Duodenal mucosa (tissue), 2 donors: ENCODE measurements at regions not wholly inside any gene's neighbourhood (a gene's known extent, or its start where the extent isn't known, plus 50 kb on each side); places are given as distances from the start of the nearest gene placed in this dataset.

Experiments
- H3K27ac ChIP-seq: one replicate; pipeline ENCODE4 v1.7.0; 2013; ENCODE audit warnings: low read depth, low read length
- H3K27me3 ChIP-seq, 2 donors: one replicate each; pipeline ENCODE4 v1.7.0; 2013; ENCODE audit warnings: low read length in 2 of 2, control low read depth in 1 of 2; ENCODE audit not compliant: insufficient read depth in 2 of 2, control insufficient read depth in 1 of 2
- H3K36me3 ChIP-seq, 2 donors: one replicate each; pipeline ENCODE4 v1.7.0; 2013; ENCODE audit warnings: low read length in 2 of 2, control low read depth in 1 of 2; ENCODE audit not compliant: insufficient read depth in 2 of 2, control insufficient read depth in 1 of 2
- H3K4me1 ChIP-seq, 2 donors: one replicate each; pipeline ENCODE4 v1.7.0; 2013; ENCODE audit warnings: low read length in 2 of 2, control low read depth in 1 of 2; ENCODE audit not compliant: insufficient read depth in 2 of 2, control insufficient read depth in 1 of 2
- H3K4me3 ChIP-seq, 2 donors: one replicate each; pipeline ENCODE4 v1.7.0; 2013; ENCODE audit warnings: low read length in 2 of 2, low read depth in 1 of 2
- H3K9ac ChIP-seq, 2 donors: one replicate each; pipeline ENCODE4 v1.7.0; 2013; ENCODE audit warnings: low read length in 2 of 2, low read depth in 1 of 2
- H3K9me3 ChIP-seq, 2 donors: one replicate each; pipeline ENCODE4 v1.7.0; 2013; ENCODE audit warnings: low read length in 2 of 2, control low read depth in 1 of 2; ENCODE audit not compliant: control insufficient read depth in 1 of 2

GRCh38 chr5:67978171-67978570, 237.4 kb upstream of the PIK3R1 start:
- no peaks in the 10 kb centered on the region for H3K36me3 ChIP-seq
- H3K4me3 ChIP-seq: no peak overlapping the region
- H3K4me1 ChIP-seq: no peaks in the 10 kb centered on the region
- no peak overlapping the region for H3K9ac ChIP-seq
- no peaks in the 10 kb centered on the region for H3K27me3 ChIP-seq
- H3K9me3 ChIP-seq: no peaks in the 10 kb centered on the region
- no peak overlapping the region for H3K27ac ChIP-seq

GRCh38 chr5:67976891-67977601, 238.5 kb upstream of the PIK3R1 start:
- no peaks in the 10 kb centered on the region for H3K9me3 ChIP-seq
- no peak overlapping the region for H3K9ac ChIP-seq
- H3K4me1 ChIP-seq: peaks cover 1 to 2% of the 10 kb centered on the region in 2 donors
- no peaks in the 10 kb centered on the region for H3K27me3 ChIP-seq
- H3K36me3 ChIP-seq: no peaks in the 10 kb centered on the region
- H3K4me3 ChIP-seq: no peak overlapping the region
- no peak overlapping the region for H3K27ac ChIP-seq

GRCh38 chr5:67976181-67976580, 239.4 kb upstream of the PIK3R1 start:
- no peak overlapping the region for H3K4me3 ChIP-seq
- H3K4me1 ChIP-seq: peaks cover 9 to 10% of the 10 kb centered on the region in 2 donors
- H3K27ac ChIP-seq: no peak overlapping the region
- no peaks in the 10 kb centered on the region for H3K36me3 ChIP-seq
- H3K9me3 ChIP-seq: no peaks in the 10 kb centered on the region
- H3K9ac ChIP-seq: no peak overlapping the region
- H3K27me3 ChIP-seq: no peaks in the 10 kb centered on the region

GRCh38 chr5:67974471-67974870, 241.1 kb upstream of the PIK3R1 start:
- Histone ChIP-seq H3K9ac (no peak overlapping the region), H3K36me3 (no peaks in the 10 kb centered on the region), H3K4me1 (peaks cover 13% of the 10 kb centered on the region in 2 donors), H3K27ac (no peak overlapping the region), H3K4me3 (no peak overlapping the region), H3K27me3 (no peaks in the 10 kb centered on the region), H3K9me3 (no peaks in the 10 kb centered on the region)

- peaks cover 13% of the 10 kb centered on the region in 2 donors for H3K4me1 ChIP-seq
- H3K27ac ChIP-seq: no peak overlapping the region
- no peak overlapping the region for H3K9ac ChIP-seq
- no peaks in the 10 kb centered on the region for H3K27me3 ChIP-seq
- H3K9me3 ChIP-seq: no peaks in the 10 kb centered on the region
- no peak overlapping the region for H3K4me3 ChIP-seq
- H3K36me3 ChIP-seq: no peaks in the 10 kb centered on the region
Measured at GRCh38 chr5:67974054-67974453, 241.5 kb upstream of the PIK3R1 start.

GRCh38 chr5:67971971-67972821, 243.4 kb upstream of the PIK3R1 start:
- Histone ChIP-seq H3K9me3 (no peaks in the 10 kb centered on the region), H3K4me1 (peaks cover 13 to 16% of the 10 kb centered on the region in 2 donors), H3K4me3 (no peak overlapping the region), H3K36me3 (no peaks in the 10 kb centered on the region), H3K9ac (no peak overlapping the region), H3K27me3 (no peaks in the 10 kb centered on the region), H3K27ac (no peak overlapping the region)

GRCh38 chr5:67971223-67971830, 244.2 kb upstream of the PIK3R1 start:
- no peaks in the 10 kb centered on the region for H3K36me3 ChIP-seq
- H3K27me3 ChIP-seq: no peaks in the 10 kb centered on the region
- H3K4me3 ChIP-seq: no peak overlapping the region
- no peak overlapping the region for H3K9ac ChIP-seq
- peaks cover 13 to 16% of the 10 kb centered on the region in 2 donors for H3K4me1 ChIP-seq
- no peak overlapping the region for H3K27ac ChIP-seq
- H3K9me3 ChIP-seq: no peaks in the 10 kb centered on the region

GRCh38 chr5:67969631-67970030, 245.9 kb upstream of the PIK3R1 start:
- Histone ChIP-seq H3K27me3 (no peaks in the 10 kb centered on the region), H3K27ac (no peak overlapping the region), H3K9ac (no peak overlapping the region), H3K36me3 (no peaks in the 10 kb centered on the region), H3K4me1 (peaks cover 16% of the 10 kb centered on the region in 2 donors), H3K9me3 (no peaks in the 10 kb centered on the region), H3K4me3 (no peak overlapping the region)

GRCh38 chr5:67969176-67969575, 246.4 kb upstream of the PIK3R1 start:
- Histone ChIP-seq H3K4me3 (no peak overlapping the region), H3K9me3 (no peaks in the 10 kb centered on the region), H3K4me1 (peaks cover 19% of the 10 kb centered on the region in 2 donors), H3K36me3 (no peaks in the 10 kb centered on the region), H3K9ac (no peak overlapping the region), H3K27me3 (no peaks in the 10 kb centered on the region), H3K27ac (no peak overlapping the region)

- Histone ChIP-seq H3K9ac (no peak overlapping the region), H3K36me3 (no peaks in the 10 kb centered on the region), H3K4me3 (no peak overlapping the region), H3K27me3 (no peaks in the 10 kb centered on the region), H3K27ac (no peak overlapping the region), H3K4me1 (peaks cover 20 to 25% of the 10 kb centered on the region in 2 donors), H3K9me3 (no peaks in the 10 kb centered on the region)
Measured at GRCh38 chr5:67966712-67967111, 248.8 kb upstream of the PIK3R1 start.
